AG10803 (cell line): ENCODE measurements at regions not wholly inside any gene's neighbourhood (a gene's known extent, or its start where the extent isn't known, plus 50 kb on each side); places are given as distances from the start of the nearest gene placed in this dataset.

Source experiments
- DNase-seq: peaks from one replicate; pipeline ENCODE4 v3.0.0; 2010; ENCODE audit warnings: low read depth
- H3K4me3 ChIP-seq: 2 replicates; pipeline ENCODE4 v1.5.1; 2011; ENCODE audit warnings: mild to moderate bottlenecking, low read length, control low read depth
- CTCF ChIP-seq: conservative IDR thresholded peaks from 2 replicates; pipeline ENCODE4 v1.5.1; 2011; ENCODE audit warnings: mild to moderate bottlenecking, low read length, control low read depth, inconsistent platforms

- H3K4me3 ChIP-seq, result no peak overlapping the region
- no peak for DNase-seq
- no peak for TF ChIP-seq CTCF
Observed at GRCh38 chr2:4965556-4966320, 726.4 kb upstream of the SOX11 start.

DNA sequence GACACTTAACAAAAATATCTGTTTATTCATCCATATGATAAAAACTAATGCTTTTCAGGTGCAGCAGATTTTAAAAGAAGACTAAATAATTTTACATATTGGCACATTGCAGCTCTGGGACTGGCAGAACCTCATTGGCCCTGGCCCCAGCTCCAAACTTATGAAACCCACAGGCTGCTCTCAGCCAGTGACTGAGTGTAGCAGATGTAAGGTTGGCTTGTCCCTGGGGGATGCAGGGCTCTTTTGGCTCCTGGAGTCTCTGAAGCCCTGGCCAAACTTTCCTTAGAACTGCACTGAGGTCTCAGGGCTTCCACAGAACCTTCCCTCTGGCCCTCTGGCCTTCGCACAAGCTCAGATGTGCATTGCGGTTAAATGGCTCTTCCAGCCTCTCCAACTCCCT, 725.0 kb upstream of the SOX11 start:
- no peak for DNase-seq
- H3K4me3 ChIP-seq, result no peak overlapping the region
- no peak for TF ChIP-seq CTCF

DNA sequence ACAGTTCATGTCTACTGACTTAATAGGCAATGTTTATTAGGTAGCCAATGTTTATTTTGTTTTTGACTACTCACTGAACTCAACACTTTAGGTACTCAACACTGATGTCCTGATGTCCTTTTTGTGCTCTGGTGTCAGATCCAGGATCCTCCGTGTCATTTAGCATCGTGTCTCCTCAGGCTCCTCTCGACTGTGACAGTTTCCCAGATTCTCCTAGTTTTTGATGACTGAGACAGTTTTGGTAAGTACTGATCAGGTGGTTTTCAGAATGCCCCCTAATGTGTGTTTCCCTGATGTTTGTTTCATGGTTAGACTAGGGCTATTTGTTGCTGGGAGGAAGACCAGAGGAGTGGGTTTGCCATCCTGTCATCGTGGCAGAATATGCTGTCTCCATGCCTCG, 719.7 kb upstream of the SOX11 start:
- no peak for TF ChIP-seq CTCF
- DNase-seq, result no peak
- H3K4me3 ChIP-seq, result no peak overlapping the region

DNA sequence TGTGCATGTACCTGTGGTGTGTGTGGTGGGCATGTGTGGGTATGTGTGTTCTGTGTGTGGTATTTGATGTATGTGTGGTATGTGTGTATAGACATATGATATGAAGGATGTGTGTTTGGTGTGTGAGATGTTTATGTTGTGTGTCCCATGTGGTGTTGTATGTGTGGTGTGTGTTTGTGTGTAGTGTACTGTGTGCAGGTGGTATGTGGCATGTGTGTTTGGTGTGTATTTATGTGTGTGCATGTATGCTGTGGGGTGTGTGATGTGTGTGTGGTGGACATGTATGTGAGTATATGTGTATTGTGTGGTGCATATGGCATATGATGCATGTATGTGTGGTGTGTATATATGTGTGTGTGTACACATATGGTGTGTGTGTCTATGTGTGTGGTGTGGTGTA, 718.8 kb upstream of the SOX11 start:
- no peak overlapping the region for H3K4me3 ChIP-seq
- TF ChIP-seq CTCF, result no peak
- DNase-seq, result no peak

- H3K4me3 ChIP-seq, result no peak overlapping the region
- TF ChIP-seq CTCF, result no peak
- no peak for DNase-seq
Observed at GRCh38 chr2:4973973-4974372, 718.2 kb upstream of the SOX11 start.

GRCh38 chr2:4976407-4976806, 715.8 kb upstream of the SOX11 start:
- DNase-seq, result no peak
- no peak for TF ChIP-seq CTCF
- H3K4me3 ChIP-seq, result no peak overlapping the region

DNA sequence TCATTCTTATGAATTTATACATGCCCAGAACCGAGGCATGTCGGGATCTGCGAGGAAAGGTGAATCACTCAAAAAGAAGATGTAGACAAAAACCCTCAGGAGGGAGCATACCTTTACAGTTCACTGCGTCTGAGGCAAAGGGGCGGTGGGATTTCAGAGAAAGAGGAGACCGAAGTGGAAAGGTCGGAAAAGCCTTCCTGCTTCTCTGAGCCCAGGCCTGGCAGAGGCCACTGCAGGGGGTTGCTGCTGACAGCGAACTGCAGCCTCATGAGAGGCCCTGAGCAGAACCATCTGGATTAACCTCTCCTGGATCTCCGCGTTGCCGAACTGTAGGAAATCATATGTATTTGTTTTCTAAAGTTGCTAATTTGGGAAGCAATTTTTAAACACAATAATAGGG, 713.1 kb upstream of the SOX11 start:
- no peak overlapping the region for H3K4me3 ChIP-seq
- TF ChIP-seq CTCF, result no peak
- no peak for DNase-seq
